Hippocampal formation (tissue), 2 donors: ENCODE measurements at regions not wholly inside any gene's neighbourhood (a gene's known extent, or its start where the extent isn't known, plus 50 kb on each side); places are given as distances from the start of the nearest gene placed in this dataset.
"Not testable (repeated sequence)": the region's sequence is repeated elsewhere in the genome, so short reads cannot be mapped to it uniquely, and the experiment has no call there.

ENCODE experiments used
- DNase-seq, 2 donors: peaks; one replicate each; lab custom pipeline; 2025; lab: John Stamatoyannopoulos, UW

- not testable (repeated sequence) for DNase-seq
Measured at GRCh38 chr17:77290759-77291558, 150.2 kb downstream of the SEC14L1 start.

- DNase-seq: no peak
Measured at GRCh38 chr17:77291591-77292386, 151.0 kb downstream of the SEC14L1 start.

- no peak for DNase-seq
Measured at GRCh38 chr17:77294761-77295160, 154.0 kb downstream of the SEC14L1 start.

- DNase-seq: no peak
Measured at GRCh38 chr17:77295241-77295853, 154.6 kb downstream of the SEC14L1 start.

- DNase-seq: no peak
Measured at GRCh38 chr17:77296769-77297409, 156.1 kb downstream of the SEC14L1 start.

GRCh38 chr17:77297693-77298666 is 157.2 kb downstream of the SEC14L1 start:
- DNase-seq: no peak

GRCh38 chr17:77298811-77299210 is 158.0 kb downstream of the SEC14L1 start:
- no peak for DNase-seq

GRCh38 chr17:77299256-77300015 is 158.7 kb downstream of the SEC14L1 start:
- DNase-seq: no peak

- no peak for DNase-seq
Measured at GRCh38 chr17:77300016-77300686, 159.4 kb downstream of the SEC14L1 start.

- no peak for DNase-seq
Measured at GRCh38 chr17:77301694-77302266, 161.0 kb downstream of the SEC14L1 start.

GRCh38 chr17:77302682-77303081 is 161.9 kb downstream of the SEC14L1 start:
- DNase-seq: no peak

- DNase-seq: no peak
Measured at GRCh38 chr17:77303620-77304019, 162.9 kb downstream of the SEC14L1 start.

GRCh38 chr17:77304051-77304745 is 163.4 kb downstream of the SEC14L1 start:
- DNase-seq: no peak

- DNase-seq: no peak
Measured at GRCh38 chr17:77304746-77305473, 164.1 kb downstream of the SEC14L1 start.

- DNase-seq: no peak
Measured at GRCh38 chr17:77306048-77306789, 165.4 kb downstream of the SEC14L1 start.

GRCh38 chr17:77306790-77307478 is 166.2 kb downstream of the SEC14L1 start:
- no peak for DNase-seq
